ENCODE measurements at regions not wholly inside any gene's neighbourhood (a gene's known extent, or its start where the extent isn't known, plus 50 kb on each side); places are given as distances from the start of the nearest gene placed in this dataset.

- TF ChIP-seq CTCF (IDR thresholded peaks at IDR 0.05): no peak
- TF ChIP-seq POLR2A (IDR thresholded peaks at IDR 0.05): no peak
Observed at GRCh38 chr2:75310876-75311275, 111.6 kb upstream of the TACR1 start.
